NCI-H2227 (cell line): ENCODE measurements at regions not wholly inside any gene's neighbourhood (a gene's known extent, or its start where the extent isn't known, plus 50 kb on each side); places are given as distances from the start of the nearest gene placed in this dataset.

Source experiments
- DNase-seq: peaks from one replicate; lab custom pipeline; 2025; ENCODE audit not compliant: unreplicated experiment; lab: John Stamatoyannopoulos, UW

DNA sequence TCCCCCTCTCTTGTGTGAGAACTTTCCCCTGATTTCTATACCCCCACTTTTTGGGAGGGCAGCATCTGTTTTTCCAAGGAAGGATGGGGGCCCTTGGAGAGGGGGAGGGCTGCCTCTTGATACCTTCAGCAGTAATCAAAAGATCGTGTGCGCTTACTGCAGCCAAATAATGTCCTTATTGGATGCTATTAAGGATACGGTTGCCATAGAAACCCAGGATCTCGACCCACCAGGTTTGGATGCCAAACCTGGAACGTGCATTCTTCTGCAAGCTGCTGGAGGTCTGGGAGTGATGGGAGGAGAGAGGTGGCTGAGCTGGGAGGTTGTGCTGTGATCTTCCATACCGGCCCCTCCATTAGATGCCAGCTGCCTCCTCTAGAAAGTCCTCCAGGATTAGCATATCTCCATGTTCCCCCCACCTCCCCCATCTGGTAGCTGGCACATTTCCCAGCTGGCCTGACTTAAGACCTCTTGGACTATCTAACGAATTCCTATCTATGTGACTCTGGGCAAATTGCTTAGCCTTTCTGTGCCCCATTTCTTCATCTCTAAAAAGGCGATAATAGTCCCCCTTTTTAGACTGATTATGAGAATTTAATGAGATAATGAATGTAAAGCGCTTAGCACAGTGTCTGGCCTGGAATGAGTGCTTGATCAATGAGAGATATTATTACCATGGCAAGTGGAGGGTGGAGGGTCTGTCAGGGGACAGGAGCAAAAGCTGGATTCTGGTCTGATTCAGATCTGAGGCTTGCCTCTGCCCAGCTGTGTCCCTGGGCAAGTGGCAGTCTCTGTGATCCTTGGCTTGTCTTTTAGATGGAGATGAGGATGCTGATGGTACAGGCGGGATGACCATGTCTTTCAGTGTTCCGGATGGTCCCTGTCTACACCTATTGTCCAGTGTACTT lies 78.5 kb upstream of the PCBD1 start:
- DNase-seq: no peak

- peak; percentile 2 for DNase-seq
Observed at GRCh38 chr10:70967591-70968587, 79.5 kb upstream of the PCBD1 start.

DNA sequence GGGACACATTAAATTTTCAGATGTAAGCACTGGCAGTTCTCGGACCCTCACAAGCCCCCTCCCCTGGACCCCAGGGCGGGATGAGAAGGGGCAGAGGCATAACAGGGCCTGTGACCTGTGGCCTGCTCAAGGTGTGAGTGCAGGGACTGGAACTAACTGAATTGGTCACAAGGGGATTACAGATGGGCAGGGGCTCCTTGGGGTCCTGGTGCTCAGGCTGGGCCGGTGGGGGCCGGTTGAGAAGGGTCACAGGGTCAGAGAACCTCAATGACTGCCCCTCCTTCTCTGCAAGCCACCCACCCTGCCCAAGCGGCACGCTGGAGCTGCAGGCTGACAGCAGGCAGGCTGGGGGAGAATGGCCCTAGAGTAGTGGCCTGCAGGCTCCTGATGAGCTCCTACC lies 80.8 kb upstream of the PCBD1 start:
- no peak for DNase-seq

DNA sequence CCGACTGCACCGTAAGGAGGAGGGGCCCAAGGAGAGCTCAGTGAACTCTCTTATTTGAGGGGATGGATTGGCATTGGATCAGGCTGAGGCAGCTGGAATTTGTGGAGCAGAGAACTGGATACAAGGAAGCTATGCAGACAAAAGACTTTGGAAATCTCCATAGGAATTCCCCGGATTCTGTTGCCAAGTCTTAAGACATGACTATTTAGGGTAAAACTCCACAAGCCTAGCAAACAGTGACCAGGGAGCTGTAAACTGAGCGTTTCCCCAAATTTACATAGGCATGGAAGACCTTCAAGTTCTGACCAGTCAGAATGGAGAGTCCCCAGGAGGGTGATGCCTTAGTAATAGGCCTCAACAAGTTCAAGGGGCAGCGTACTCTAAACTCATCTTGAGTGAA lies 82.5 kb upstream of the PCBD1 start:
- no peak for DNase-seq

GRCh38 chr10:70973275-70973674 lies 84.9 kb upstream of the PCBD1 start:
- DNase-seq: no peak

GRCh38 chr10:70974351-70974901 lies 86.1 kb upstream of the PCBD1 start:
- no peak for DNase-seq

GRCh38 chr10:70974920-70975319 lies 86.6 kb upstream of the PCBD1 start:
- DNase-seq: no peak

DNA sequence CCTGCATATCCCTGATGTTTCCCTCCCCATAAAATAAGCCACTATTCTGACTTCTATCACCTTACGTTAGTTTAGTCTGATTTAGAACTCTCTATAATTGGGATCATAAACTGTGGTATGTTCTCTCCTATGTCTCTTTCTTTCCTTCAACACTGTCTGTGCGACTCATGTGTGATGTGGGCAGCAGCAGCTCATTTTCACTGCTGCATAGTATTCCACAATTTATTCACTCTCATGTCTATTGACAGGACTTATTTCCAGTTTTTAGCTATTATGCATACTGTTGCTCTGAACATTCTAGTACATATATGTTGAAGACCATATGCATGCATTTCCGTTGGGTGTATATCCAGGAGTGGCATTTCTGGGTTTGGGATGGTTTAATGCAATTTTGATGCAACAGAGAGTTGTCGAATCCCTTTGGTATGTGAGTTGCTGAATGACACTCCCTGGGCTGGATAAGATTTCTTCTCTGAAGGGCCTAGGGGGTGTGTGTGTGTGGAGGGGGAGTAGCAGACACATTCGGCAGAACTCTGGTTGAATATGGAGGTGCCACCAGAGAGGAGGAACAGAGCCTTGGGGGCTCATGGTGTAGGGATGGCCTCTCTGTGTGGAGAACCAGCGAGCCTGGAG lies 87.8 kb upstream of the PCBD1 start:
- no peak for DNase-seq

GRCh38 chr10:70977625-70978024 lies 89.3 kb upstream of the PCBD1 start:
- no peak for DNase-seq

DNA sequence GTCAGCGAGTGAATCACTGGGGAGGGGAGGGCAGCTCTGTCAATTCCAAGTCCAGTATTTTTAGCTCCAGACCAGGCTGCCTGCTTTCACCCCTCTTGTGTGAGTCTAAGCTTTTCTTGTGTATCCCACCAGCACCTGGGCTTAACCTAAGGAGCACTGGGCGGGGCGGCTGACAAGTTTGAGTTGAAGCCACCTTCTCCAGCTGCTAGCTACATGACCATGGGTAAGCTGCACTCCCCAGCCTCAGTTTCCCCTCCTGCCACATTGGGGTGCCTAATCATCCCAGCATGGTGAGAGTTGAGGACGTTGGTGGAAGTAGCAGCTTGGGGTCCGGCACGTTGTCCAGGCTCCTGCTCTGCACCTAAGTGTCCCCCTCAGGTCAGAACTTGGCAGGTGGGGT lies 89.8 kb upstream of the PCBD1 start:
- no peak for DNase-seq

GRCh38 chr10:70978816-70979480 lies 90.6 kb upstream of the PCBD1 start:
- no peak for DNase-seq

GRCh38 chr10:70980687-70981086 lies 92.3 kb upstream of the PCBD1 start:
- no peak for DNase-seq

GRCh38 chr10:70981171-70981836 lies 92.9 kb upstream of the PCBD1 start:
- DNase-seq: no peak

- no peak for DNase-seq
Observed at GRCh38 chr10:70981936-70982335, 93.6 kb upstream of the PCBD1 start.

DNA sequence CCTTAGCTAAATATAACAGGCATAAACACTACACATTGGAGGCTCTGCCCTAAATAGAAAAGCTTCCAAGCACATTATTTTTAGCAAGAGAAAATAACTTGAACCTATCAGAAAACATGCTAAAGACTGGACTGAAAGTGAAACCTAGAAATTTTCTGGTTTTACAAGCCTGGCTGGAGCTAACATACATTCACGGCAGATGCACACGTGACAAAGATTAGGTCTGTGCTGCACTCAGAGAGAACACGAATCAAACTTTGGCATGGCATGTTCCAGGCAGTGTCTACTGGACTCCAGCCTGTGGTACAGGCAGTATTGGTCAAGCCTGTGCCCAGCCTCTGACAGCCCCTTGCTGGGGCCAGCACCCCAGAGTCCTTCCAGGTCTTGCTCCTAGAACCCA lies 94.1 kb upstream of the PCBD1 start:
- no peak for DNase-seq

- no peak for DNase-seq
Observed at GRCh38 chr10:70984986-70985722, 96.8 kb upstream of the PCBD1 start.

DNA sequence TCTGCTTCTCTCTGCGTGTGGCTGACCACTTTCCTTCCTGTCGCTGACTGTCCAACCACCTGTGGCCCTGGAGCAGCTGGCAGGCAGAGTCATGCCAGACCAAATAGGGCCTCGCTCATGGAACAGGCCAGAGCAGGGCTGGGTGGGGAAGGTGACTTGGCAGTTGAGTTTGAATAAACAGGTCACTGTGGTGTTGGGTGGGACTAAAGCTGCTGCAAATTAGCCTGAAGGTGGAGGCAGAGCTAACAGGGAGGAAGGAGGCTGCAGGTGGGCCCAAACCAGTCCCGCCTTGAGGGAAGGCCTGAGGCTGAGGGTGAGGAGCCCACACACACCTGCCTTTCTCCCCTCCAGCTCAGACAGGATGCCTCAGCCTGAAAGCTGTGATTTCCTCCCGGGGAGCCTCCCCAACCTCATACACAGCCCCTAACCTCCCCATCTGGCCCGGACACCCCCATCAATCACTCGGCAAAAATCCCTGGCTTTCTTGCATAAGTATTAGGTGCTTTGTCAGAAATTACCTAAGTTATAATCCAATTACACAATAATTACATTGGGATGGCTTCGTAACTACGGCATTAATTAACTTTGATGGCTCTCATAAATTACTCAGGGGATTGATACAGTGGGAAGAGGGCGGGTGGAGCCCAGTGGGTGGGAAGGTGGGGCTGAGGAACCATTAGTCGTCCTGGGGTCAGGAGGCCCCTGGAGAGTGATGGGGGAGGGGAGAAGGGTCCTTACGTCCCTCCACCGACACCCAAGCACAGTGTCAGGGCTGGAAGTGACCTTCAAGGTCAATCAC lies 97.7 kb upstream of the PCBD1 start:
- DNase-seq: no peak

GRCh38 chr10:70986623-70986950 lies 98.2 kb upstream of the PCBD1 start:
- DNase-seq: no peak
